Lower leg skin (tissue), 4 donors: ENCODE measurements at regions not wholly inside any gene's neighbourhood (a gene's known extent, or its start where the extent isn't known, plus 50 kb on each side); places are given as distances from the start of the nearest gene placed in this dataset.

Source experiments
- DNase-seq, 2 donors: peaks; one replicate each; pipeline ENCODE4 v3.0.0-alpha.2; 2019; ENCODE audit warnings: low spot score in 2 of 2
- H3K4me3 ChIP-seq: fragments of 200-600 bp; sonication (generic); 2 replicates; pipeline ENCODE4 v1.5.1; 2017; ENCODE audit warnings: mild to moderate bottlenecking, low read depth; ENCODE audit not compliant: poor library complexity, severe bottlenecking
- CTCF ChIP-seq, 3 donors: fragments of 450-650 bp; IDR thresholded peaks; one replicate each; pipeline ENCODE4 v1.5.1; 2016; ENCODE audit warnings: antibody characterized with exemption in 3 of 3, mild to moderate bottlenecking in 3 of 3, moderate library complexity in 2 of 3
- POLR2A ChIP-seq, 2 donors: fragments of 450-650 bp; IDR thresholded peaks; one replicate each; pipeline ENCODE4 v1.6.1; 2016 to 2017; ENCODE audit warnings: antibody characterized with exemption in 2 of 2, mild to moderate bottlenecking in 1 of 2, moderate library complexity in 1 of 2
- WGBS, 2 donors: methylation state at CpG; one replicate each; pipeline ENCODE4 v1.1.5; 2018; 5-methylcytosine and 5-hydroxymethylcytosine counted together
- intact Hi-C: fragments of 100-400 bp; cut with DNase I; formaldehyde crosslinking; loops from one replicate; pipeline ENCODE4 v1.15.0; 2023; ENCODE audit warnings: low total_unique reads

GRCh38 chr2:144832048-144832447, 312.1 kb upstream of the ZEB2 start:
- intact Hi-C loops: no loop called here
- no peak for DNase-seq
- H3K4me3 ChIP-seq: no peak overlapping the region
- 75 to 92% methylated on average over 3 of the region's 3 CpGs for WGBS, 2 donors
- TF ChIP-seq CTCF (IDR thresholded peaks at IDR 0.05) (no peak), POLR2A (IDR thresholded peaks at IDR 0.05) (no peak)

GRCh38 chr2:144830543-144830942, 310.6 kb upstream of the ZEB2 start:
- no peak for DNase-seq
- H3K4me3 ChIP-seq: no peak overlapping the region
- intact Hi-C loops: no loop called here
- WGBS, 2 donors: 81 to 83% methylated on average over 3 of the region's 3 CpGs
- TF ChIP-seq POLR2A (IDR thresholded peaks at IDR 0.05) (no peak), CTCF (IDR thresholded peaks at IDR 0.05) (no peak)

- no peak overlapping the region for H3K4me3 ChIP-seq
- intact Hi-C loops: no loop called here
- no peak for DNase-seq
- TF ChIP-seq CTCF (IDR thresholded peaks at IDR 0.05) (no peak), POLR2A (IDR thresholded peaks at IDR 0.05) (no peak)
- WGBS, 2 donors: 65 to 66% methylated on average over 2 of the region's 2 CpGs
Measured at GRCh38 chr2:144827404-144827803, 307.5 kb upstream of the ZEB2 start.

GRCh38 chr2:144826105-144826504, 306.2 kb upstream of the ZEB2 start:
- intact Hi-C loops: no loop called here
- 44 to 63% methylated on average over 2 of the region's 2 CpGs for WGBS, 2 donors
- DNase-seq: no peak
- H3K4me3 ChIP-seq: no peak overlapping the region
- no peak for TF ChIP-seq POLR2A (IDR thresholded peaks at IDR 0.05)
- TF ChIP-seq CTCF (IDR thresholded peaks at IDR 0.05): no peak

- TF ChIP-seq POLR2A (IDR thresholded peaks at IDR 0.05) (no peak), CTCF (IDR thresholded peaks at IDR 0.05) (no peak)
- no peak overlapping the region for H3K4me3 ChIP-seq
- 85 to 88% methylated on average over 3 of the region's 3 CpGs for WGBS, 2 donors
- no peak for DNase-seq
- intact Hi-C loops: no loop called here
Measured at GRCh38 chr2:144825331-144826020, 305.6 kb upstream of the ZEB2 start.
